GM20000 (cell line): ENCODE measurements at regions not wholly inside any gene's neighbourhood (a gene's known extent, or its start where the extent isn't known, plus 50 kb on each side); places are given as distances from the start of the nearest gene placed in this dataset.

ENCODE experiments used
- DNase-seq: peaks from one replicate; pipeline ENCODE4 v3.0.0; 2012; ENCODE audit warnings: low spot score
- CTCF ChIP-seq: IDR thresholded peaks from 2 replicates; pipeline ENCODE4 v1.5.1; 2012; ENCODE audit warnings: mild to moderate bottlenecking, control low read depth; ENCODE audit errors: extremely low read depth, missing control alignments

- TF ChIP-seq CTCF: no peak
- no peak for DNase-seq
These were observed 197.9 kb upstream of the PPP1R2C start for GRCh38 chrX:42975906-42976305.

DNA sequence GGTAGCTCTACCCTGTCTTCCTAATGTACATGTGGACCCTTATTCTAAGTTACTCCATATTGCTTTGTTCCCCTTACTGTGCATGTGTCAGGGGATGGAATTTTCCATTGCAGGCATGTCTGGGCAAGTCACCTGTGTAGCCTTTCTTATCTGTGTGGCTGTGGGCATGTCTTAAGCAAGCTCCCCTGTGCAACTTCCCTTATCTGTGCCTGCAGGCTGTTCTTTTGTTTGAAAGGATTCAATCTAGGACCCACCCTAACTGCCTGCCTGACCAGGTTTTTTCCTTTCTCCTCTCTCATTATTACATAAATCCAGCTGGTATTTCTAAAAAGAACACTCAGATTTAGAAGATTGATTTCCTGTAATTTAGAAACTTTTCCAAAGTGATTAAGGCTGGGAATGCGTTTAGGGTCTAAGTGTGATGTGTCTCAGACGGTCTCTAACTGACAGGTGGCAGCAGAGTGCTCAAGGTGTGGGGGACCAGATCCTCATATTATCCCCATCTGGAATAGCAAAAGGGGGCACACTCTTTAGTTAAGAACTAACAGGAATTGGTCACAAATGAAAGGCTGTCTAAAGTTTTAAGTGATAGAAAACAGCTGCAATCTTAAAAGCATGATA lies 198.9 kb upstream of the PPP1R2C start:
- no peak for DNase-seq
- no peak for TF ChIP-seq CTCF

DNA sequence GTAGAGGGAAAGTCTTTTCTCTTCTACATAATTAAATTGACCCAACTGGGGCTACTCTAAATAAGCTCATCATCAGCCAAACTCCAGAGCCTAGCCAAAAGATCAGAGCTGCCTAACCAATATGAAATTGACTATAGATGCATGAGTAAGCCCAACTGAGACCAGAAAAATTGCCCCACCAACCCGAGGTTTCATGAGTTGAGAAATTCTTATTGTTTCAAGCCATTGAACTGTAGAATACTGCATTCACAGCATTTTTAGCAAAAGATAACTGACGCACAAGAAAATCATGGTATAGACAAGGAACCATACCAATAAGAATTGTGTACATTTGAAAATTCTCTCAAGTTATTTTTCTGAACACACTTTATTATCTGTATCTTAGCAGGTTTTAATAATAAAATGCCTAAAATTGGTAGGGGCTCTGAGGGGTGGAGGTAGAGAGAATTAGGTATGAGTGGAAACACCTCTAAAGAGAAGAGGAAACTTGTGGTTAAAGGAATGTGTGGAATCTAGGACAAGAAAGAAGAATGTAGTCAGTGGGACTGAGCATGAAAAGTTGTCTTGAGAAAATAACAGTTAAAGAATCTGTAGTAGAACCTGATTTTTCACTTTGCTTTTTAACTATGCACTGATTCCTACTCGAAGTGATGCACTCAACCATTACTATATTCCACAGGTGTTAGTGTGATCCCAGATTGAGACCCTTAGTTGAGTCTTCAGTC lies 200.9 kb upstream of the PPP1R2C start:
- no peak for DNase-seq
- no peak for TF ChIP-seq CTCF

DNA sequence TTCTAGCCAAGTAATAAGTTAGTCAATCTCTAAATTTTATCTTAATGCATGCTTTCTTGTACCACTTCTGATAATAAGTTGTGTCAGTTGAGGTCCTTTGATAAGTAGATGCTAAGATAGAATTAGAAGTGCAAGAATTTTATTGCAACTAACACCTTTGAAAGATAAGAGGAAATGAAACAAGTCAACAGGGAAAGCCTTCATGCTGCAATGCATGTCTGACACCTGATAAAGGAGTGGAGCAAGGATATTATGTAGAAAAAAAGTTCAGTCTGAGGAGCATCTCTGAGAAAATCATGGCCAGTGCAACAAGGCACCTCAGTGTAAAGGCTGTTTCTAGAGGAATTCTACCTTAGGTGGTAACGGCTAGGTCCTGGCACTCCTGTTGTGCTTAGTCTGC lies 210.7 kb upstream of the PPP1R2C start:
- DNase-seq: no peak
- no peak for TF ChIP-seq CTCF

GRCh38 chrX:42992199-42992943 lies 214.4 kb upstream of the PPP1R2C start:
- DNase-seq: no peak
- no peak for TF ChIP-seq CTCF

- no peak for DNase-seq
- no peak for TF ChIP-seq CTCF
These were observed 218.9 kb upstream of the PPP1R2C start for GRCh38 chrX:42996861-42997260.

GRCh38 chrX:43000121-43000520 lies 222.2 kb upstream of the PPP1R2C start:
- no peak for DNase-seq
- TF ChIP-seq CTCF: no peak
